ENCODE measurements at regions not wholly inside any gene's neighbourhood (a gene's known extent, or its start where the extent isn't known, plus 50 kb on each side); places are given as distances from the start of the nearest gene placed in this dataset.

DNA sequence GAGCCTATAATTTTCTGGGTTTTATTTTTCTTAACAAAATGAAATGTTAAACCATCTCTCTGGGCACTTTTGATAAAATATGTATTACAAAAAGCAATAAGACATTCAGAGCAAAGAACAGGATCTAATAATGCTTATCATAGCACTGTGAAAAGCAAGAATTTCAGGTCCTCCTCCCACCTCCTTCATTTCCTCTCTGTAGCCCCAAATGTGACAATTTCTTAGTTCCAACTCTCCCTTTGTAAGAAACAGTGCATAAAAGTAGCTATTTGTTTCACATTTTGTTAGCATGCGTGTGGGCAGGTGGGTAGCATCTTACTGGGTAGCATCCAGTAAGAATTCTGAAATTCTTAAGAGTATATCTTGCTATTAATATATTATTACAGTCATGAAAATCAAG lies 130.9 kb upstream of the RASA1 start:
- TF ChIP-seq POLR2AphosphoS5 (IDR thresholded peaks at IDR 0.05), result no peak
- TF ChIP-seq, protein P1, sequence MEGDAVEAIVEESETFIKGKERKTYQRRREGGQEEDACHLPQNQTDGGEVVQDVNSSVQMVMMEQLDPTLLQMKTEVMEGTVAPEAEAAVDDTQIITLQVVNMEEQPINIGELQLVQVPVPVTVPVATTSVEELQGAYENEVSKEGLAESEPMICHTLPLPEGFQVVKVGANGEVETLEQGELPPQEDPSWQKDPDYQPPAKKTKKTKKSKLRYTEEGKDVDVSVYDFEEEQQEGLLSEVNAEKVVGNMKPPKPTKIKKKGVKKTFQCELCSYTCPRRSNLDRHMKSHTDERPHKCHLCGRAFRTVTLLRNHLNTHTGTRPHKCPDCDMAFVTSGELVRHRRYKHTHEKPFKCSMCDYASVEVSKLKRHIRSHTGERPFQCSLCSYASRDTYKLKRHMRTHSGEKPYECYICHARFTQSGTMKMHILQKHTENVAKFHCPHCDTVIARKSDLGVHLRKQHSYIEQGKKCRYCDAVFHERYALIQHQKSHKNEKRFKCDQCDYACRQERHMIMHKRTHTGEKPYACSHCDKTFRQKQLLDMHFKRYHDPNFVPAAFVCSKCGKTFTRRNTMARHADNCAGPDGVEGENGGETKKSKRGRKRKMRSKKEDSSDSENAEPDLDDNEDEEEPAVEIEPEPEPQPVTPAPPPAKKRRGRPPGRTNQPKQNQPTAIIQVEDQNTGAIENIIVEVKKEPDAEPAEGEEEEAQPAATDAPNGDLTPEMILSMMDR (IDR thresholded peaks at IDR 0.05; ENCODE audit: poor library complexity, severe bottlenecking), result no peak
- TF ChIP-seq TAF1 (IDR thresholded peaks at IDR 0.05; ENCODE audit: low read depth), result no peak
- TF ChIP-seq EP300 (conservative IDR thresholded peaks at IDR 0.05; ENCODE audit: poor library complexity, severe bottlenecking), result no peak
- no peak for TF ChIP-seq EZH2 (IDR thresholded peaks at IDR 0.05; ENCODE audit: borderline replicate concordance, insufficient read depth, low read length, poor library complexity, severe bottlenecking)
- TF ChIP-seq SMC3 (conservative IDR thresholded peaks at IDR 0.05; ENCODE audit: poor library complexity), result no peak
- TF ChIP-seq, protein P2, sequence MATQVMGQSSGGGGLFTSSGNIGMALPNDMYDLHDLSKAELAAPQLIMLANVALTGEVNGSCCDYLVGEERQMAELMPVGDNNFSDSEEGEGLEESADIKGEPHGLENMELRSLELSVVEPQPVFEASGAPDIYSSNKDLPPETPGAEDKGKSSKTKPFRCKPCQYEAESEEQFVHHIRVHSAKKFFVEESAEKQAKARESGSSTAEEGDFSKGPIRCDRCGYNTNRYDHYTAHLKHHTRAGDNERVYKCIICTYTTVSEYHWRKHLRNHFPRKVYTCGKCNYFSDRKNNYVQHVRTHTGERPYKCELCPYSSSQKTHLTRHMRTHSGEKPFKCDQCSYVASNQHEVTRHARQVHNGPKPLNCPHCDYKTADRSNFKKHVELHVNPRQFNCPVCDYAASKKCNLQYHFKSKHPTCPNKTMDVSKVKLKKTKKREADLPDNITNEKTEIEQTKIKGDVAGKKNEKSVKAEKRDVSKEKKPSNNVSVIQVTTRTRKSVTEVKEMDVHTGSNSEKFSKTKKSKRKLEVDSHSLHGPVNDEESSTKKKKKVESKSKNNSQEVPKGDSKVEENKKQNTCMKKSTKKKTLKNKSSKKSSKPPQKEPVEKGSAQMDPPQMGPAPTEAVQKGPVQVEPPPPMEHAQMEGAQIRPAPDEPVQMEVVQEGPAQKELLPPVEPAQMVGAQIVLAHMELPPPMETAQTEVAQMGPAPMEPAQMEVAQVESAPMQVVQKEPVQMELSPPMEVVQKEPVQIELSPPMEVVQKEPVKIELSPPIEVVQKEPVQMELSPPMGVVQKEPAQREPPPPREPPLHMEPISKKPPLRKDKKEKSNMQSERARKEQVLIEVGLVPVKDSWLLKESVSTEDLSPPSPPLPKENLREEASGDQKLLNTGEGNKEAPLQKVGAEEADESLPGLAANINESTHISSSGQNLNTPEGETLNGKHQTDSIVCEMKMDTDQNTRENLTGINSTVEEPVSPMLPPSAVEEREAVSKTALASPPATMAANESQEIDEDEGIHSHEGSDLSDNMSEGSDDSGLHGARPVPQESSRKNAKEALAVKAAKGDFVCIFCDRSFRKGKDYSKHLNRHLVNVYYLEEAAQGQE (IDR thresholded peaks at IDR 0.05; ENCODE audit: borderline replicate concordance), result no peak
- TF ChIP-seq RAD21 (conservative IDR thresholded peaks at IDR 0.05), result no peak
- TF ChIP-seq MXI1 (conservative IDR thresholded peaks at IDR 0.05; ENCODE audit: poor library complexity, severe bottlenecking), result no peak

Data from neural cell (in vitro differentiated cells).